Breast epithelium (tissue), 4 donors: ENCODE measurements at regions not wholly inside any gene's neighbourhood (a gene's known extent, or its start where the extent isn't known, plus 50 kb on each side); places are given as distances from the start of the nearest gene placed in this dataset.

Experiments
- DNase-seq, 2 donors: peaks; one replicate each; pipeline ENCODE4 v3.0.0-alpha.2; 2019; ENCODE audit warnings: low spot score in 2 of 2
- H3K27ac ChIP-seq, 2 donors: fragments of 200-600 bp; sonication (generic) in 1 of 2; one replicate each; pipeline ENCODE4 v1.5.1; 2016 to 2019; ENCODE audit warnings: mild to moderate bottlenecking in 1 of 2
- H3K27me3 ChIP-seq, 2 donors: fragments of 200-600 bp; sonication (generic) in 1 of 2; one replicate each; pipeline versions ENCODE4 v1.5.1 to v1.6.0; 2017 to 2019; ENCODE audit warnings: control low read depth in 1 of 2, mild to moderate bottlenecking in 1 of 2
- H3K36me3 ChIP-seq: fragments of 200-600 bp; one replicate; pipeline ENCODE4 v1.5.1; 2019
- H3K4me1 ChIP-seq, 2 donors: fragments of 200-600 bp; sonication (generic); one replicate each; pipeline ENCODE4 v1.5.1; 2016 to 2019; ENCODE audit warnings: control low read depth in 1 of 2
- H3K4me3 ChIP-seq, 3 donors: fragments of 200-600 bp; sonication (generic); 1 replicate in 2 of 3; 2 replicates in 1 of 3; pipeline ENCODE4 v1.5.1; 2016 to 2019; ENCODE audit warnings: mild to moderate bottlenecking in 3 of 3, moderate library complexity in 2 of 3
- H3K9me3 ChIP-seq, 2 donors: fragments of 200-600 bp; sonication (generic) in 1 of 2; one replicate each; pipeline ENCODE4 v1.5.1; 2016 to 2019; ENCODE audit warnings: control low read depth in 1 of 2
- CTCF ChIP-seq, 3 donors: fragments of 450-650 bp; IDR thresholded peaks; one replicate each; pipeline ENCODE4 v1.5.1; 2016 to 2017; ENCODE audit warnings: antibody characterized with exemption in 3 of 3, mild to moderate bottlenecking in 3 of 3, moderate library complexity in 3 of 3
- POLR2A ChIP-seq: fragments of 450-650 bp; IDR thresholded peaks from one replicate; pipeline ENCODE4 v1.6.1; 2016; ENCODE audit warnings: antibody characterized with exemption, mild to moderate bottlenecking, moderate library complexity
- POLR2AphosphoS5 ChIP-seq, 3 donors: sonication (generic); formaldehyde crosslinking; IDR thresholded peaks; one replicate each; pipeline ENCODE4 v1.6.1; 2017; ENCODE audit warnings: antibody characterized with exemption in 3 of 3
- intact Hi-C: fragments of 100-400 bp; cut with DNase I; formaldehyde crosslinking; loops from one replicate; pipeline ENCODE4 v1.15.1; 2023; ENCODE audit warnings: low total_unique reads

GRCh38 chr1:4093856-4094565, 193.9 kb upstream of the C1orf174 start:
- H3K4me1 ChIP-seq, result no peaks in the 10 kb centered on the region

GRCh38 chr1:4095433-4095971, 195.4 kb upstream of the C1orf174 start:
- intact Hi-C loops, result no loop called here
- Histone ChIP-seq H3K27ac (no peak overlapping the region), H3K9me3 (peaks cover 22 to 35% of the 10 kb centered on the region in 2 donors), H3K4me3 (no peak overlapping the region), H3K36me3 (no peaks in the 10 kb centered on the region), H3K4me1 (no peaks in the 10 kb centered on the region), H3K27me3 (no peaks in the 10 kb centered on the region)
- DNase-seq, result no peak
- TF ChIP-seq POLR2AphosphoS5 (IDR thresholded peaks at IDR 0.05) (no peak), POLR2A (no peak), CTCF (IDR thresholded peaks at IDR 0.05) (no peak)

More at GRCh38 chr1:4093856-4094565, 193.9 kb upstream of the C1orf174 start:
- no peak for DNase-seq
- intact Hi-C loops, result no loop called here
- no peak overlapping the region for H3K27ac ChIP-seq
- no peaks in the 10 kb centered on the region for H3K27me3 ChIP-seq
- no peaks in the 10 kb centered on the region for H3K36me3 ChIP-seq
- H3K4me3 ChIP-seq, result no peak overlapping the region
- TF ChIP-seq POLR2AphosphoS5 (IDR thresholded peaks at IDR 0.05) (no peak), POLR2A (no peak), CTCF (IDR thresholded peaks at IDR 0.05) (no peak)
- H3K9me3 ChIP-seq, result peaks cover 24 to 35% of the 10 kb centered on the region in 2 donors

GRCh38 chr1:4101459-4102161, 201.5 kb upstream of the C1orf174 start:
- no peak overlapping the region for H3K4me3 ChIP-seq
- no peak overlapping the region for H3K27ac ChIP-seq
- peaks cover 0 to 15% of the 10 kb centered on the region in 2 donors for H3K27me3 ChIP-seq
- H3K4me1 ChIP-seq, result no peaks in the 10 kb centered on the region
- H3K36me3 ChIP-seq, result no peaks in the 10 kb centered on the region
- TF ChIP-seq POLR2A (no peak), POLR2AphosphoS5 (IDR thresholded peaks at IDR 0.05) (no peak), CTCF (IDR thresholded peaks at IDR 0.05) (no peak)
- intact Hi-C loops, result no loop called here
- H3K9me3 ChIP-seq, result peaks cover 0 to 6% of the 10 kb centered on the region in 2 donors
- DNase-seq, result no peak

- intact Hi-C loops, result no loop called here
- Histone ChIP-seq H3K9me3 (no peaks in the 10 kb centered on the region), H3K4me3 (no peak overlapping the region), H3K36me3 (no peaks in the 10 kb centered on the region), H3K4me1 (no peaks in the 10 kb centered on the region), H3K27me3 (peaks cover 0 to 15% of the 10 kb centered on the region in 2 donors), H3K27ac (no peak overlapping the region)
- TF ChIP-seq POLR2AphosphoS5 (IDR thresholded peaks at IDR 0.05) (no peak), CTCF (IDR thresholded peaks at IDR 0.05) (no peak)
- no peak for DNase-seq
Observed at GRCh38 chr1:4105300-4105880, 205.3 kb upstream of the C1orf174 start.

GRCh38 chr1:4106731-4107130, 206.7 kb upstream of the C1orf174 start:
- DNase-seq, result no peak
- no peak overlapping the region for H3K4me3 ChIP-seq
- H3K27me3 ChIP-seq, result peaks cover 0 to 10% of the 10 kb centered on the region in 2 donors
- intact Hi-C loops, result no loop called here
- no peak for TF ChIP-seq POLR2A
- TF ChIP-seq CTCF (IDR thresholded peaks at IDR 0.05), result no peak
- no peak for TF ChIP-seq POLR2AphosphoS5 (IDR thresholded peaks at IDR 0.05)
- H3K9me3 ChIP-seq, result no peaks in the 10 kb centered on the region
- no peak overlapping the region for H3K27ac ChIP-seq
- H3K4me1 ChIP-seq, result no peaks in the 10 kb centered on the region
- no peaks in the 10 kb centered on the region for H3K36me3 ChIP-seq
